HUES64 (cell line): ENCODE measurements at regions not wholly inside any gene's neighbourhood (a gene's known extent, or its start where the extent isn't known, plus 50 kb on each side); places are given as distances from the start of the nearest gene placed in this dataset.
"Not testable (repeated sequence)": the region's sequence is repeated elsewhere in the genome, so short reads cannot be mapped to it uniquely, and the experiment has no call there.

Experiments used
- H3K27ac ChIP-seq: 2 replicates; pipeline ENCODE4 v1.7.0; 2013; ENCODE audit warnings: low read depth, low read length, inconsistent platforms
- H3K27me3 ChIP-seq: 2 replicates; pipeline ENCODE4 v1.6.1; 2013; ENCODE audit warnings: mild to moderate bottlenecking, low read length; ENCODE audit not compliant: insufficient read depth
- H3K36me3 ChIP-seq: 2 replicates; pipeline ENCODE4 v1.6.1; 2013; ENCODE audit warnings: mild to moderate bottlenecking, low read length; ENCODE audit not compliant: insufficient read depth
- H3K4me1 ChIP-seq: 2 replicates; pipeline ENCODE4 v1.6.1; 2013; ENCODE audit warnings: mild to moderate bottlenecking, low read length, moderate library complexity; ENCODE audit not compliant: insufficient read depth
- H3K4me3 ChIP-seq: 2 replicates; pipeline ENCODE4 v1.5.1; 2013; ENCODE audit warnings: mild to moderate bottlenecking, low read length, moderate library complexity
- H3K9ac ChIP-seq: 2 replicates; pipeline ENCODE4 v1.6.1; 2013; ENCODE audit warnings: mild to moderate bottlenecking, low read depth, low read length
- H3K9me3 ChIP-seq: 2 replicates; pipeline ENCODE4 v1.6.1; 2013; ENCODE audit warnings: low read depth, low read length; ENCODE audit not compliant: insufficient read depth
- WGBS: fragments of 150-250, 120-280 bp; methylation state at CpG from one replicate; pipeline ENCODE4 v1.1.7; 2013; ENCODE audit warnings: missing lambda C conversion rate; 5-methylcytosine and 5-hydroxymethylcytosine counted together

GRCh38 chr3:56924700-56925099 lies 123.0 kb upstream of the ARHGEF3 start:
- not testable (repeated sequence) for H3K36me3 ChIP-seq, H3K27ac ChIP-seq, H3K4me3 ChIP-seq, H3K9ac ChIP-seq, H3K27me3 ChIP-seq, H3K9me3 ChIP-seq
- H3K4me1 ChIP-seq: peaks cover 24% of the 10 kb centered on the region
- 83% methylated on average over 1 of the region's 1 CpG for WGBS

GRCh38 chr3:56923526-56924224 lies 121.9 kb upstream of the ARHGEF3 start:
- 40% methylated on average over 3 of the region's 3 CpGs for WGBS
- H3K4me3 ChIP-seq: no peak overlapping the region
- no peaks in the 10 kb centered on the region for H3K36me3 ChIP-seq
- H3K27ac ChIP-seq: no peak overlapping the region
- no peak overlapping the region for H3K9ac ChIP-seq
- no peaks in the 10 kb centered on the region for H3K9me3 ChIP-seq
- H3K27me3 ChIP-seq: no peaks in the 10 kb centered on the region
- peaks cover 19% of the 10 kb centered on the region for H3K4me1 ChIP-seq

GRCh38 chr3:56921573-56922453 lies 120.1 kb upstream of the ARHGEF3 start:
- no peak overlapping the region for H3K9ac ChIP-seq
- H3K4me1 ChIP-seq: peaks cover 24% of the 10 kb centered on the region
- H3K27ac ChIP-seq: no peak overlapping the region
- no peak overlapping the region for H3K4me3 ChIP-seq
- H3K36me3 ChIP-seq: no peaks in the 10 kb centered on the region
- H3K9me3 ChIP-seq: no peaks in the 10 kb centered on the region
- WGBS: 89% methylated on average over 7 of the region's 7 CpGs
- no peaks in the 10 kb centered on the region for H3K27me3 ChIP-seq

- Histone ChIP-seq H3K4me3 (no peak overlapping the region), H3K36me3 (no peaks in the 10 kb centered on the region), H3K9me3 (no peaks in the 10 kb centered on the region), H3K4me1 (peaks cover 34% of the 10 kb centered on the region), H3K27ac (no peak overlapping the region), H3K27me3 (no peaks in the 10 kb centered on the region), H3K9ac (no peak overlapping the region)
- WGBS: 94% methylated on average over 4 of the region's 4 CpGs
Observed at GRCh38 chr3:56919797-56920195, 118.0 kb upstream of the ARHGEF3 start.

GRCh38 chr3:56919137-56919796 lies 117.5 kb upstream of the ARHGEF3 start:
- no peaks in the 10 kb centered on the region for H3K27me3 ChIP-seq
- H3K4me1 ChIP-seq: peaks cover 34% of the 10 kb centered on the region
- no peak overlapping the region for H3K4me3 ChIP-seq
- no peaks in the 10 kb centered on the region for H3K9me3 ChIP-seq
- H3K27ac ChIP-seq: no peak overlapping the region
- H3K36me3 ChIP-seq: no peaks in the 10 kb centered on the region
- 89% methylated on average over 5 of the region's 5 CpGs for WGBS
- no peak overlapping the region for H3K9ac ChIP-seq

GRCh38 chr3:56918111-56918568 lies 116.4 kb upstream of the ARHGEF3 start:
- H3K9me3 ChIP-seq: no peaks in the 10 kb centered on the region
- H3K36me3 ChIP-seq: no peaks in the 10 kb centered on the region
- no peak overlapping the region for H3K4me3 ChIP-seq
- 93% methylated on average over 7 of the region's 7 CpGs for WGBS
- H3K9ac ChIP-seq: no peak overlapping the region
- H3K27ac ChIP-seq: no peak overlapping the region
- H3K4me1 ChIP-seq: peaks cover 26% of the 10 kb centered on the region
- no peaks in the 10 kb centered on the region for H3K27me3 ChIP-seq

GRCh38 chr3:56917361-56918110 lies 115.8 kb upstream of the ARHGEF3 start:
- Histone ChIP-seq H3K9ac (no peak overlapping the region), H3K36me3 (no peaks in the 10 kb centered on the region), H3K4me3 (no peak overlapping the region), H3K9me3 (no peaks in the 10 kb centered on the region), H3K4me1 (peaks cover 26% of the 10 kb centered on the region), H3K27ac (no peak overlapping the region), H3K27me3 (no peaks in the 10 kb centered on the region)
- WGBS: 83% methylated on average over 7 of the region's 7 CpGs

- Histone ChIP-seq H3K9ac (no peak overlapping the region), H3K36me3 (no peaks in the 10 kb centered on the region), H3K27ac (no peak overlapping the region), H3K4me1 (peaks cover 26% of the 10 kb centered on the region), H3K9me3 (no peaks in the 10 kb centered on the region), H3K27me3 (no peaks in the 10 kb centered on the region), H3K4me3 (no peak overlapping the region)
- 80% methylated on average over 4 of the region's 4 CpGs for WGBS
Observed at GRCh38 chr3:56916716-56917360, 115.1 kb upstream of the ARHGEF3 start.

GRCh38 chr3:56915966-56916586 lies 114.3 kb upstream of the ARHGEF3 start:
- no peaks in the 10 kb centered on the region for H3K27me3 ChIP-seq
- no peak overlapping the region for H3K4me3 ChIP-seq
- H3K36me3 ChIP-seq: no peaks in the 10 kb centered on the region
- H3K9ac ChIP-seq: no peak overlapping the region
- 53% methylated on average over 16 of the region's 16 CpGs for WGBS
- no peak overlapping the region for H3K27ac ChIP-seq
- peaks cover 26% of the 10 kb centered on the region for H3K4me1 ChIP-seq
- no peaks in the 10 kb centered on the region for H3K9me3 ChIP-seq

- Histone ChIP-seq H3K36me3 (no peaks in the 10 kb centered on the region), H3K9me3 (no peaks in the 10 kb centered on the region), H3K9ac (no peak overlapping the region), H3K4me1 (peaks cover 26% of the 10 kb centered on the region), H3K4me3 (no peak overlapping the region), H3K27ac (no peak overlapping the region), H3K27me3 (no peaks in the 10 kb centered on the region)
- WGBS: 92% methylated on average over 3 of the region's 3 CpGs
Observed at GRCh38 chr3:56914646-56915045, 112.9 kb upstream of the ARHGEF3 start.
